Body of pancreas (tissue), 4 donors: ENCODE measurements at regions not wholly inside any gene's neighbourhood (a gene's known extent, or its start where the extent isn't known, plus 50 kb on each side); places are given as distances from the start of the nearest gene placed in this dataset.
"Not testable (repeated sequence)": the region's sequence is repeated elsewhere in the genome, so short reads cannot be mapped to it uniquely, and the experiment has no call there.

Experiments
- CTCF ChIP-seq, 7 experiments: fragments of 450-650 bp in 4 of 7; fragments of 200-600 bp in 3 of 7; sonication (generic) in 3 of 7; IDR thresholded peaks; one replicate each; pipeline ENCODE4 v1.5.1; 2016 to 2019; ENCODE audit warnings: antibody characterized with exemption in 7 of 7
- POLR2A ChIP-seq, 3 donors: fragments of 450-650 bp; IDR thresholded peaks; one replicate each; pipeline ENCODE4 v1.6.1; 2016; ENCODE audit warnings: antibody characterized with exemption in 3 of 3, mild to moderate bottlenecking in 2 of 3

GRCh38 chr1:232871291-232871969 lies 66.2 kb downstream of the MAP10 start:
- not testable (repeated sequence) for TF ChIP-seq CTCF, POLR2A (IDR thresholded peaks at IDR 0.05)
